HEK293 (cell line): ENCODE measurements at regions not wholly inside any gene's neighbourhood (a gene's known extent, or its start where the extent isn't known, plus 50 kb on each side); places are given as distances from the start of the nearest gene placed in this dataset.

Source experiments
- CTCF ChIA-PET: fragments of 350-600 bp; formaldehyde crosslinking; extraction: SDS; loops from one replicate; lab custom pipeline; 2021; ENCODE audit warnings: antibody characterized with exemption; lab: Yijun Ruan, JAX
- POLR2A ChIA-PET: fragments of 300-600 bp; formaldehyde crosslinking; extraction: SDS; loops from one replicate; lab custom pipeline; 2020; ENCODE audit warnings: antibody characterized with exemption, inconsistent platforms; lab: Yijun Ruan, JAX
- H3K27ac ChIP-seq: fragments of 200-500 bp; sonication (Bioruptor generic); 2 replicates; pipeline ENCODE4 v1.5.1; 2014; ENCODE audit warnings: low read depth, low read length, control low read depth, inconsistent platforms; ENCODE audit errors: extremely low read depth
- H3K36me3 ChIP-seq, 2 experiments: fragments of 200-500 bp in 1 of 2; sonication (Bioruptor generic) in 1 of 2; 1 replicate in 1 of 2; 2 replicates in 1 of 2; pipeline ENCODE4 v1.5.1; 2014 to 2017; ENCODE audit warnings: inconsistent platforms in 2 of 2, low read length in 2 of 2; ENCODE audit not compliant: control insufficient read depth in 2 of 2, insufficient read depth in 1 of 2
- H3K4me1 ChIP-seq: fragments of 200-500 bp; sonication (Bioruptor generic); 2 replicates; pipeline ENCODE4 v1.5.1; 2014; ENCODE audit warnings: mild to moderate bottlenecking, low read length, inconsistent platforms; ENCODE audit not compliant: control insufficient read depth, insufficient read depth
- H3K4me3 ChIP-seq: 2 replicates; pipeline ENCODE4 v1.5.1; 2011; ENCODE audit warnings: low read depth, mild to moderate bottlenecking, control low read depth, low read length, moderate library complexity
- H3K9me3 ChIP-seq: fragments of 200-500 bp; sonication (Bioruptor generic); 2 replicates; pipeline ENCODE4 v1.5.1; 2014; ENCODE audit warnings: low read depth, low read length, inconsistent platforms; ENCODE audit not compliant: control insufficient read depth, insufficient read depth
- GLI2 ChIP-seq: fragments of 450-650 bp; formaldehyde crosslinking; IDR thresholded peaks from 2 replicates; pipeline ENCODE4; 2017; ENCODE audit warnings: missing biosample characterization, missing genetic modification characterization, low read depth, borderline replicate concordance
- INSM2 ChIP-seq: fragments of 450-650 bp; formaldehyde crosslinking; IDR thresholded peaks from 2 replicates; pipeline ENCODE4 v1.5.1; 2016; ENCODE audit warnings: missing biosample characterization, missing genetic modification characterization
- KLF7 ChIP-seq: fragments of 450-650 bp; formaldehyde crosslinking; IDR thresholded peaks from 2 replicates; pipeline ENCODE4 v1.5.1; 2016; ENCODE audit warnings: missing biosample characterization, missing genetic modification characterization, borderline replicate concordance
- ZBTB20 ChIP-seq: fragments of 450-650 bp; formaldehyde crosslinking; IDR thresholded peaks from 2 replicates; pipeline ENCODE4 v1.5.1; 2016; ENCODE audit warnings: missing biosample characterization, missing genetic modification characterization
- ZBTB44 ChIP-seq: fragments of 450-650 bp; IDR thresholded peaks from 2 replicates; pipeline ENCODE4 v1.5.1; 2018; ENCODE audit warnings: missing biosample characterization, mild to moderate bottlenecking, missing genetic modification characterization
- ZBTB49 ChIP-seq: fragments of 450-650 bp; formaldehyde crosslinking; IDR thresholded peaks from 2 replicates; pipeline ENCODE4 v1.5.1; 2016; ENCODE audit warnings: missing biosample characterization, missing genetic modification characterization, low read depth
- ZNF221 ChIP-seq: fragments of 450-650 bp; formaldehyde crosslinking; IDR thresholded peaks from 2 replicates; pipeline ENCODE4 v1.5.1; 2017; ENCODE audit warnings: missing biosample characterization, missing genetic modification characterization, borderline replicate concordance
- ZNF354C ChIP-seq: fragments of 450-650 bp; formaldehyde crosslinking; IDR thresholded peaks from 2 replicates; pipeline ENCODE4 v1.5.1; 2016; ENCODE audit warnings: missing biosample characterization, missing genetic modification characterization, low read depth, borderline replicate concordance
- ZNF37A ChIP-seq: fragments of 450-650 bp; IDR thresholded peaks from 2 replicates; pipeline ENCODE4 v1.5.1; 2018; ENCODE audit warnings: missing biosample characterization, missing genetic modification characterization
- ZNF529 ChIP-seq: fragments of 450-650 bp; formaldehyde crosslinking; IDR thresholded peaks from 2 replicates; pipeline ENCODE4 v1.5.1; 2017; ENCODE audit warnings: missing genetic modification characterization, missing biosample characterization; ENCODE audit not compliant: insufficient replicate concordance
- ZNF544 ChIP-seq: fragments of 450-650 bp; formaldehyde crosslinking; IDR thresholded peaks from 2 replicates; pipeline ENCODE4 v1.5.0; 2017; ENCODE audit warnings: missing biosample characterization, missing genetic modification characterization
- ZNF548 ChIP-seq: fragments of 450-650 bp; formaldehyde crosslinking; IDR thresholded peaks from 2 replicates; pipeline ENCODE4 v1.5.1; 2016; ENCODE audit warnings: missing biosample characterization, missing genetic modification characterization
- ZNF677 ChIP-seq: fragments of 450-650 bp; IDR thresholded peaks from 2 replicates; pipeline ENCODE4 v1.5.0; 2018; ENCODE audit warnings: missing biosample characterization, mild to moderate bottlenecking, missing genetic modification characterization, moderate library complexity
- TF ChIP-seq, protein P1 (sequence below): fragments of 450-650 bp; formaldehyde crosslinking; conservative IDR thresholded peaks from 2 replicates; pipeline ENCODE4 v1.5.1; 2016; ENCODE audit warnings: low read depth, missing biosample characterization, missing genetic modification characterization
- TF ChIP-seq, protein P2 (sequence below): fragments of 450-650 bp; formaldehyde crosslinking; IDR thresholded peaks from 2 replicates; pipeline ENCODE4 v1.5.1; 2016; ENCODE audit warnings: missing biosample characterization, missing genetic modification characterization, borderline replicate concordance
- TF ChIP-seq, protein P3 (sequence below): fragments of 450-650 bp; formaldehyde crosslinking; IDR thresholded peaks from 2 replicates; pipeline ENCODE4 v1.5.1; 2016; ENCODE audit warnings: missing biosample characterization, missing genetic modification characterization
- TF ChIP-seq, protein P4 (sequence below): fragments of 450-650 bp; formaldehyde crosslinking; IDR thresholded peaks from 2 replicates; pipeline ENCODE4 v1.5.1; 2016; ENCODE audit warnings: missing biosample characterization, missing genetic modification characterization

- no peaks in the 10 kb centered on the region for H3K9me3 ChIP-seq
- no peak overlapping the region for H3K27ac ChIP-seq
- no peak for TF ChIP-seq ZBTB49 (tag by site-specific recombination)
- CTCF ChIA-PET, result no interaction called here
- no peaks in the 10 kb centered on the region for H3K4me1 ChIP-seq
- POLR2A ChIA-PET, result no interaction called here
- no peak overlapping the region for H3K4me3 ChIP-seq
- H3K36me3 ChIP-seq, result no peaks in the 10 kb centered on the region
Measured at GRCh38 chr4:45946699-45947098, 177.2 kb downstream of the GABRG1 start.

DNA sequence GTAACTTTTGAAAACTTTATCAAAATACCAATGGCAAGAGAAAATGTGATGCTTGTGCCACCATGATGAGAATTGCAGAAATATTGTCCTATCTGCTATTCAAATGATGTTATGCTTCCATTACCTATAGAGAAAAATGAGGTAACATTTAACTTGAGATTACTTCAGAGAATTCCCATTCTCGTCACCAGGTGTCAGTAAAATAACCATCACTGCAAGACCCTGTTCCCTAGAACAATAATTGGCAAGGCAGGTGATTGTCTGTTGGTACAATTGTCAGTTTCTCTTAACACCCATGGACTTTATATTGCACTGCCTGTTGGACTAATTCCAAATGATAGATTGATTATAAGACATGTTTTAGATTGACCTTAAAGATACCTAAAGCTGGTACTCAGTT lies 179.9 kb downstream of the GABRG1 start:
- CTCF ChIA-PET, result interaction anchor here (0.6 kb wide), 1 partner anchor 281 kb away, joined by 3 read pairs; no protein-coding TSS in a partner anchor
- H3K4me3 ChIP-seq, result no peak overlapping the region
- H3K36me3 ChIP-seq, result no peaks in the 10 kb centered on the region
- no peak overlapping the region for H3K27ac ChIP-seq
- TF ChIP-seq ZNF677 (no peak), ZNF544 (tag by site-specific recombination) (no peak), KLF7 (tag by site-specific recombination) (no peak), GLI2 (tag by site-specific recombination) (no peak), ZNF529 (tag by site-specific recombination) (no peak), ZBTB20 (tag by site-specific recombination) (no peak), INSM2 (tag by site-specific recombination) (no peak), ZNF37A (tag by site-specific recombination) (no peak), ZBTB44 (tag by site-specific recombination) (no peak), ZNF548 (tag by site-specific recombination) (no peak), ZNF221 (tag by site-specific recombination) (no peak), ZNF354C (tag by site-specific recombination) (no peak)
- TF ChIP-seq, protein P1, sequence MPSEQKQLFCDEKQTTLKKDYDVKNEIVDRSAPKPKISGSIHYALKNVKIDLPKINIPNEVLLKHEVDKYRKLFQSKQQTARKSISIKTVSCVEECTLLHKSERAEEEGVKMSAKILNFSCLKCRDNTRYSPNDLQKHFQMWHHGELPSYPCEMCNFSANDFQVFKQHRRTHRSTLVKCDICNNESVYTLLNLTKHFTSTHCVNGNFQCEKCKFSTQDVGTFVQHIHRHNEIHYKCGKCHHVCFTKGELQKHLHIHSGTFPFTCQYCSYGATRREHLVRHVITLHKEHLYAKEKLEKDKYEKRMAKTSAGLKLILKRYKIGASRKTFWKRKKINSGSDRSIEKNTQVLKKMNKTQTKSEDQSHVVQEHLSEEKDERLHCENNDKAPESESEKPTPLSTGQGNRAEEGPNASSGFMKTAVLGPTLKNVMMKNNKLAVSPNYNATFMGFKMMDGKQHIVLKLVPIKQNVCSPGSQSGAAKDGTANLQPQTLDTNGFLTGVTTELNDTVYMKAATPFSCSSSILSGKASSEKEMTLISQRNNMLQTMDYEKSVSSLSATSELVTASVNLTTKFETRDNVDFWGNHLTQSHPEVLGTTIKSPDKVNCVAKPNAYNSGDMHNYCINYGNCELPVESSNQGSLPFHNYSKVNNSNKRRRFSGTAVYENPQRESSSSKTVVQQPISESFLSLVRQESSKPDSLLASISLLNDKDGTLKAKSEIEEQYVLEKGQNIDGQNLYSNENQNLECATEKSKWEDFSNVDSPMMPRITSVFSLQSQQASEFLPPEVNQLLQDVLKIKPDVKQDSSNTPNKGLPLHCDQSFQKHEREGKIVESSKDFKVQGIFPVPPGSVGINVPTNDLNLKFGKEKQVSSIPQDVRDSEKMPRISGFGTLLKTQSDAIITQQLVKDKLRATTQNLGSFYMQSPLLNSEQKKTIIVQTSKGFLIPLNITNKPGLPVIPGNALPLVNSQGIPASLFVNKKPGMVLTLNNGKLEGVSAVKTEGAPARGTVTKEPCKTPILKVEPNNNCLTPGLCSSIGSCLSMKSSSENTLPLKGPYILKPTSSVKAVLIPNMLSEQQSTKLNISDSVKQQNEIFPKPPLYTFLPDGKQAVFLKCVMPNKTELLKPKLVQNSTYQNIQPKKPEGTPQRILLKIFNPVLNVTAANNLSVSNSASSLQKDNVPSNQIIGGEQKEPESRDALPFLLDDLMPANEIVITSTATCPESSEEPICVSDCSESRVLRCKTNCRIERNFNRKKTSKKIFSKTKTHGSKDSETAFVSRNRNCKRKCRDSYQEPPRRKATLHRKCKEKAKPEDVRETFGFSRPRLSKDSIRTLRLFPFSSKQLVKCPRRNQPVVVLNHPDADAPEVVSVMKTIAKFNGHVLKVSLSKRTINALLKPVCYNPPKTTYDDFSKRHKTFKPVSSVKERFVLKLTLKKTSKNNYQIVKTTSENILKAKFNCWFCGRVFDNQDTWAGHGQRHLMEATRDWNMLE (tag by site-specific recombination), result no peak
- TF ChIP-seq, protein P2, sequence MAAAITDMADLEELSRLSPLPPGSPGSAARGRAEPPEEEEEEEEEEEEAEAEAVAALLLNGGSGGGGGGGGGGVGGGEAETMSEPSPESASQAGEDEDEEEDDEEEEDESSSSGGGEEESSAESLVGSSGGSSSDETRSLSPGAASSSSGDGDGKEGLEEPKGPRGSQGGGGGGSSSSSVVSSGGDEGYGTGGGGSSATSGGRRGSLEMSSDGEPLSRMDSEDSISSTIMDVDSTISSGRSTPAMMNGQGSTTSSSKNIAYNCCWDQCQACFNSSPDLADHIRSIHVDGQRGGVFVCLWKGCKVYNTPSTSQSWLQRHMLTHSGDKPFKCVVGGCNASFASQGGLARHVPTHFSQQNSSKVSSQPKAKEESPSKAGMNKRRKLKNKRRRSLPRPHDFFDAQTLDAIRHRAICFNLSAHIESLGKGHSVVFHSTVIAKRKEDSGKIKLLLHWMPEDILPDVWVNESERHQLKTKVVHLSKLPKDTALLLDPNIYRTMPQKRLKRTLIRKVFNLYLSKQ (tag by site-specific recombination), result no peak
- TF ChIP-seq, protein P3, sequence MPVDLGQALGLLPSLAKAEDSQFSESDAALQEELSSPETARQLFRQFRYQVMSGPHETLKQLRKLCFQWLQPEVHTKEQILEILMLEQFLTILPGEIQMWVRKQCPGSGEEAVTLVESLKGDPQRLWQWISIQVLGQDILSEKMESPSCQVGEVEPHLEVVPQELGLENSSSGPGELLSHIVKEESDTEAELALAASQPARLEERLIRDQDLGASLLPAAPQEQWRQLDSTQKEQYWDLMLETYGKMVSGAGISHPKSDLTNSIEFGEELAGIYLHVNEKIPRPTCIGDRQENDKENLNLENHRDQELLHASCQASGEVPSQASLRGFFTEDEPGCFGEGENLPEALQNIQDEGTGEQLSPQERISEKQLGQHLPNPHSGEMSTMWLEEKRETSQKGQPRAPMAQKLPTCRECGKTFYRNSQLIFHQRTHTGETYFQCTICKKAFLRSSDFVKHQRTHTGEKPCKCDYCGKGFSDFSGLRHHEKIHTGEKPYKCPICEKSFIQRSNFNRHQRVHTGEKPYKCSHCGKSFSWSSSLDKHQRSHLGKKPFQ (tag by site-specific recombination), result no peak
- TF ChIP-seq, protein P4, sequence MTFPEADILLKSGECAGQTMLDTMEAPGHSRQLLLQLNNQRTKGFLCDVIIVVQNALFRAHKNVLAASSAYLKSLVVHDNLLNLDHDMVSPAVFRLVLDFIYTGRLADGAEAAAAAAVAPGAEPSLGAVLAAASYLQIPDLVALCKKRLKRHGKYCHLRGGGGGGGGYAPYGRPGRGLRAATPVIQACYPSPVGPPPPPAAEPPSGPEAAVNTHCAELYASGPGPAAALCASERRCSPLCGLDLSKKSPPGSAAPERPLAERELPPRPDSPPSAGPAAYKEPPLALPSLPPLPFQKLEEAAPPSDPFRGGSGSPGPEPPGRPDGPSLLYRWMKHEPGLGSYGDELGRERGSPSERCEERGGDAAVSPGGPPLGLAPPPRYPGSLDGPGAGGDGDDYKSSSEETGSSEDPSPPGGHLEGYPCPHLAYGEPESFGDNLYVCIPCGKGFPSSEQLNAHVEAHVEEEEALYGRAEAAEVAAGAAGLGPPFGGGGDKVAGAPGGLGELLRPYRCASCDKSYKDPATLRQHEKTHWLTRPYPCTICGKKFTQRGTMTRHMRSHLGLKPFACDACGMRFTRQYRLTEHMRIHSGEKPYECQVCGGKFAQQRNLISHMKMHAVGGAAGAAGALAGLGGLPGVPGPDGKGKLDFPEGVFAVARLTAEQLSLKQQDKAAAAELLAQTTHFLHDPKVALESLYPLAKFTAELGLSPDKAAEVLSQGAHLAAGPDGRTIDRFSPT (tag by site-specific recombination), result no peak
- no peaks in the 10 kb centered on the region for H3K9me3 ChIP-seq
- POLR2A ChIA-PET, result no interaction called here
- H3K4me1 ChIP-seq, result no peaks in the 10 kb centered on the region
